SH-SY5Y (cell line): ENCODE measurements at regions not wholly inside any gene's neighbourhood (a gene's known extent, or its start where the extent isn't known, plus 50 kb on each side); places are given as distances from the start of the nearest gene placed in this dataset.

Source experiments
- GATA2 ChIP-seq: IDR thresholded peaks from 2 replicates; pipeline ENCODE4 v1.6.1; 2011; ENCODE audit warnings: mild to moderate bottlenecking, low read depth, low read length
- GATA3 ChIP-seq: IDR thresholded peaks from 2 replicates; pipeline ENCODE4 v1.6.1; 2011; ENCODE audit warnings: low read depth, mild to moderate bottlenecking, low read length, moderate library complexity

DNA sequence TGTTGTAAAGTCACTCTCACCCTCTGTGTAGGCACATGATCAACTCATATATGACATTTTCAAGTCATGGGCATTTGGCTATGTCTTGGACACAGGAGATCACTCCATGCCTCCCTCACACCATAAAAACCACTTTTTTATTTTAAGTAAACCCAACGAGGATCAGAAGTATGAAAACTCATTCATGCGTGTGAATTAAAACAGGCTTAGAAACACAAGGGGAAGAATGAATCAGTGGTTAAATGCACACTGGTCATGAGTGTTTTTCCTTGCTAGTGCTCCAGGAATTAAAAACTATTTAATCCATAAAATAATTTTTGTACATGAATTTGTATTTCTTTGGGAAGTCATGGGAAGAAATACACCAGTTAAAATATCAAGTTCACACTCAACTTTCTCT, 198.4 kb downstream of the GALC start:
- TF ChIP-seq GATA3 = no peak
- TF ChIP-seq GATA2 = no peak
